Right cardiac atrium (tissue), 5 donors: ENCODE measurements at regions not wholly inside any gene's neighbourhood (a gene's known extent, or its start where the extent isn't known, plus 50 kb on each side); places are given as distances from the start of the nearest gene placed in this dataset.
"Not testable (repeated sequence)": the region's sequence is repeated elsewhere in the genome, so short reads cannot be mapped to it uniquely, and the experiment has no call there.

Experiments
- ATAC-seq, 2 donors: fragments of 200-7000 bp; cut with Tn5 transposase; one replicate each; pipeline versions ENCODE4 v1.8.0 to v1.9.1; 2020; ENCODE audit warnings: moderate library complexity in 2 of 2, mild to moderate bottlenecking in 1 of 2
- DNase-seq, 3 donors: peaks; one replicate each; pipeline ENCODE4 v3.0.0-alpha.2; 2020
- H3K27ac ChIP-seq: one replicate; pipeline ENCODE4 v1.5.1; 2013; ENCODE audit warnings: mild to moderate bottlenecking, low read length, control low read depth, moderate library complexity
- H3K27me3 ChIP-seq: one replicate; pipeline ENCODE4 v1.6.1; 2013; ENCODE audit not compliant: control insufficient read depth, insufficient read depth
- H3K4me1 ChIP-seq: one replicate; pipeline ENCODE4 v1.6.1; 2013; ENCODE audit warnings: low read length; ENCODE audit not compliant: control insufficient read depth, insufficient read depth
- H3K4me3 ChIP-seq: one replicate; pipeline ENCODE4 v1.5.1; 2013; ENCODE audit warnings: low read length, control low read depth
- H3K9me3 ChIP-seq: one replicate; pipeline ENCODE4 v1.6.1; 2013; ENCODE audit warnings: low read length; ENCODE audit not compliant: control insufficient read depth
- WGBS: extraction: QIAGEN DNeasy Blood & Tissue Kit; methylation state at CpG from one replicate; pipeline ENCODE4 v1.1.7; 2013; 5-methylcytosine and 5-hydroxymethylcytosine counted together
- intact Hi-C, 4 donors: fragments of 100-400 bp; cut with DNase I; formaldehyde crosslinking; loops; one replicate each; pipeline versions ENCODE4 v1.11.0 to v1.14.0; 2022 to 2023
- donor health status: healthy with polysubstance abuse.
- donor health status: DM: no; HTN: yes; CAD: no.
- donor health status: DM: no; HTN: no; CAD: no.
- donor health status: DM: no; HTN: yes; CAD: no; lungs with severe emphysema.
- donor health status: DM: yes; HTN: yes; CAD: no.

- Histone ChIP-seq H3K27ac (no peak overlapping the region), H3K9me3 (no peaks in the 10 kb centered on the region), H3K4me3 (no peak overlapping the region), H3K27me3 (no peaks in the 10 kb centered on the region), H3K4me1 (no peaks in the 10 kb centered on the region)
- WGBS = 22% methylated on average over 1 of the region's 1 CpG
- intact Hi-C loops = no loop called here
- ATAC-seq = no peak
- DNase-seq = no peak
Measured at GRCh38 chr4:170698334-170698733, 608.6 kb upstream of the AADAT start.

- H3K27ac ChIP-seq = no peak overlapping the region
- 76% methylated on average over 2 of the region's 2 CpGs for WGBS
- no peak overlapping the region for H3K4me3 ChIP-seq
- no peaks in the 10 kb centered on the region for H3K9me3 ChIP-seq
- H3K4me1 ChIP-seq = no peaks in the 10 kb centered on the region
- DNase-seq (no peak), ATAC-seq (no peak)
- H3K27me3 ChIP-seq = no peaks in the 10 kb centered on the region
- intact Hi-C loops = no loop called here
Measured at GRCh38 chr4:170697845-170698244, 608.1 kb upstream of the AADAT start.

GRCh38 chr4:170697045-170697444 is 607.3 kb upstream of the AADAT start:
- DNase-seq (no peak), ATAC-seq (no peak)
- intact Hi-C loops = no loop called here
- Histone ChIP-seq H3K27me3 (no peaks in the 10 kb centered on the region), H3K4me3 (no peak overlapping the region), H3K4me1 (no peaks in the 10 kb centered on the region), H3K27ac (no peak overlapping the region), H3K9me3 (no peaks in the 10 kb centered on the region)

GRCh38 chr4:170691168-170691567 is 601.4 kb upstream of the AADAT start:
- Histone ChIP-seq H3K27me3 (no peaks in the 10 kb centered on the region), H3K9me3 (no peaks in the 10 kb centered on the region), H3K4me3 (no peak overlapping the region), H3K4me1 (no peaks in the 10 kb centered on the region), H3K27ac (no peak overlapping the region)
- DNase-seq (no peak), ATAC-seq (no peak)
- intact Hi-C loops = no loop called here

GRCh38 chr4:170687751-170688150 is 598.0 kb upstream of the AADAT start:
- DNase-seq = no peak
- no peaks in the 10 kb centered on the region for H3K9me3 ChIP-seq
- WGBS = 86% methylated on average over 6 of the region's 6 CpGs
- no peak for ATAC-seq
- intact Hi-C loops = loop anchor here in 1 of 4 donors (10.0 kb wide), 1 partner anchor 1157 kb away; no protein-coding TSS in a partner anchor
- no peaks in the 10 kb centered on the region for H3K27me3 ChIP-seq
- H3K27ac ChIP-seq = no peak overlapping the region
- H3K4me3 ChIP-seq = no peak overlapping the region
- H3K4me1 ChIP-seq = no peaks in the 10 kb centered on the region

GRCh38 chr4:170685701-170686100 is 595.9 kb upstream of the AADAT start:
- H3K27me3 ChIP-seq, ATAC-seq, H3K9me3 ChIP-seq, H3K27ac ChIP-seq, H3K4me3 ChIP-seq, DNase-seq, H3K4me1 ChIP-seq: not testable (repeated sequence)
- intact Hi-C loops = loop anchor here in 1 of 4 donors (10.0 kb wide), 1 partner anchor 1159 kb away; no protein-coding TSS in a partner anchor
- WGBS = 75% methylated on average over 4 of the region's 4 CpGs

- WGBS = 38% methylated on average over 5 of the region's 5 CpGs
- intact Hi-C loops = loop anchor here in 1 of 4 donors (10.0 kb wide), 1 partner anchor 1162 kb away; no protein-coding TSS in a partner anchor
Measured at GRCh38 chr4:170682558-170683294, 593.0 kb upstream of the AADAT start.

GRCh38 chr4:170682087-170682486 is 592.3 kb upstream of the AADAT start:
- WGBS = 43% methylated on average over 5 of the region's 5 CpGs
- not testable (repeated sequence) for H3K27me3 ChIP-seq, H3K4me1 ChIP-seq, H3K27ac ChIP-seq, ATAC-seq, H3K9me3 ChIP-seq, DNase-seq, H3K4me3 ChIP-seq
- intact Hi-C loops = loop anchor here in 1 of 4 donors (10.0 kb wide), 1 partner anchor 1163 kb away; no protein-coding TSS in a partner anchor

More at GRCh38 chr4:170682558-170683294, 593.0 kb upstream of the AADAT start:
- Histone ChIP-seq H3K27ac (no peak overlapping the region), H3K4me1 (no peaks in the 10 kb centered on the region), H3K4me3 (no peak overlapping the region), H3K9me3 (no peaks in the 10 kb centered on the region), H3K27me3 (no peaks in the 10 kb centered on the region)
- ATAC-seq = no peak
- DNase-seq = no peak

GRCh38 chr4:170675568-170676262 is 586.0 kb upstream of the AADAT start:
- Histone ChIP-seq H3K4me1 (no peaks in the 10 kb centered on the region), H3K27me3 (no peaks in the 10 kb centered on the region), H3K4me3 (no peak overlapping the region), H3K9me3 (no peaks in the 10 kb centered on the region), H3K27ac (no peak overlapping the region)
- ATAC-seq (no peak), DNase-seq (no peak)
- intact Hi-C loops = no loop called here
- WGBS = 64% methylated on average over 2 of the region's 2 CpGs

- intact Hi-C loops = no loop called here
- no peak for ATAC-seq
Measured at GRCh38 chr4:170674176-170674575, 584.4 kb upstream of the AADAT start.

GRCh38 chr4:170672381-170672965 is 582.7 kb upstream of the AADAT start:
- WGBS = 1% methylated on average over 1 of the region's 1 CpG
- no peak for ATAC-seq
- Histone ChIP-seq H3K4me3 (no peak overlapping the region), H3K27me3 (no peaks in the 10 kb centered on the region), H3K9me3 (no peaks in the 10 kb centered on the region), H3K27ac (no peak overlapping the region), H3K4me1 (no peaks in the 10 kb centered on the region)
- intact Hi-C loops = no loop called here
- DNase-seq = no peak

More at GRCh38 chr4:170674176-170674575, 584.4 kb upstream of the AADAT start:
- no peaks in the 10 kb centered on the region for H3K4me1 ChIP-seq
- no peak for DNase-seq
- H3K27me3 ChIP-seq = no peaks in the 10 kb centered on the region
- 78% methylated on average over 1 of the region's 1 CpG for WGBS
- no peak overlapping the region for H3K27ac ChIP-seq
- H3K9me3 ChIP-seq = no peaks in the 10 kb centered on the region
- H3K4me3 ChIP-seq = no peak overlapping the region
